Activated CD4-positive, CD25-positive, alpha-beta regulatory T cell treated with anti-CD3 and anti-CD28 coated beads, Interleukin-2, amount 50 U/mL, for 24 hours (primary cell): ENCODE measurements at regions not wholly inside any gene's neighbourhood (a gene's known extent, or its start where the extent isn't known, plus 50 kb on each side); places are given as distances from the start of the nearest gene placed in this dataset.
"Not testable (repeated sequence)": the region's sequence is repeated elsewhere in the genome, so short reads cannot be mapped to it uniquely, and the experiment has no call there.

Experiments
- ATAC-seq, 2 donors: fragments of 150-1000 bp; cut with Tn5 transposase; one replicate each; pipeline ENCODE4 v1.10.0; 2021; ENCODE audit warnings: mild to moderate bottlenecking in 1 of 2, moderate library complexity in 1 of 2

- no peak for ATAC-seq
Measured at GRCh38 chr1:89436856-89437255, 73.0 kb downstream of the GBP6 start.

GRCh38 chr1:89438301-89438700 lies 74.4 kb downstream of the GBP6 start:
- ATAC-seq: not testable (repeated sequence)

GRCh38 chr1:89440911-89441310 lies 77.1 kb downstream of the GBP6 start:
- ATAC-seq: no peak

GRCh38 chr1:89444791-89445190 lies 79.8 kb upstream of the LRRC8B start:
- no peak for ATAC-seq

GRCh38 chr1:89451011-89451410 lies 73.6 kb upstream of the LRRC8B start:
- peak; percentile 91 to 92 for ATAC-seq

GRCh38 chr1:89453123-89453972 lies 71.3 kb upstream of the LRRC8B start:
- no peak for ATAC-seq

GRCh38 chr1:89454845-89455521 lies 69.6 kb upstream of the LRRC8B start:
- ATAC-seq: peak; percentile 21 to 34

GRCh38 chr1:89457046-89457445 lies 67.6 kb upstream of the LRRC8B start:
- ATAC-seq: no peak

- no peak for ATAC-seq
Measured at GRCh38 chr1:89459081-89459480, 65.5 kb upstream of the LRRC8B start.

- ATAC-seq: no peak
Measured at GRCh38 chr1:89460325-89460724, 64.3 kb upstream of the LRRC8B start.

GRCh38 chr1:89462250-89462649 lies 62.4 kb upstream of the LRRC8B start:
- no peak for ATAC-seq

GRCh38 chr1:89464008-89464407 lies 60.6 kb upstream of the LRRC8B start:
- ATAC-seq: no peak

- peak; percentile 88 to 97 for ATAC-seq
Measured at GRCh38 chr1:89465201-89465600, 59.4 kb upstream of the LRRC8B start.

GRCh38 chr1:89466307-89466930 lies 58.2 kb upstream of the LRRC8B start:
- no peak for ATAC-seq

- ATAC-seq: no peak
Measured at GRCh38 chr1:89472253-89472652, 52.4 kb upstream of the LRRC8B start.

GRCh38 chr1:89472886-89473417 lies 51.7 kb upstream of the LRRC8B start:
- no peak for ATAC-seq
